CD4-positive, alpha-beta memory T cell (primary cell): ENCODE measurements at regions not wholly inside any gene's neighbourhood (a gene's known extent, or its start where the extent isn't known, plus 50 kb on each side); places are given as distances from the start of the nearest gene placed in this dataset.

Experiments used
- CTCF ChIA-PET: fragments of 350-600 bp; sonication (Branson Sonifier 250); formaldehyde crosslinking; loops from one replicate; lab custom pipeline; 2021; ENCODE audit warnings: inconsistent platforms; ENCODE audit not compliant: partially characterized antibody; lab: Charles Lee
- POLR2A ChIA-PET: fragments of 350-600 bp; sonication (Branson Sonifier 250); formaldehyde crosslinking; loops from one replicate; lab custom pipeline; 2021; ENCODE audit not compliant: partially characterized antibody; lab: Charles Lee
- DNase-seq, 5 donors: peaks; one replicate each; pipeline versions ENCODE4 v3.0.0 to v3.0.0-alpha.2; 2020 to 2022; ENCODE audit warnings: mixed read lengths in 1 of 5
- H3K27ac ChIP-seq: one replicate; pipeline ENCODE4 v1.7.0; 2013; ENCODE audit warnings: low read depth, low read length
- H3K27me3 ChIP-seq: 2 replicates; pipeline ENCODE4 v1.7.0; 2013; ENCODE audit warnings: mild to moderate bottlenecking, low read length, moderate library complexity; ENCODE audit not compliant: insufficient read depth
- H3K36me3 ChIP-seq: 2 replicates; pipeline ENCODE4 v1.7.0; 2013; ENCODE audit warnings: mild to moderate bottlenecking, low read length, moderate library complexity; ENCODE audit not compliant: insufficient read depth
- H3K4me1 ChIP-seq: 2 replicates; pipeline ENCODE4 v1.7.0; 2013; ENCODE audit warnings: mild to moderate bottlenecking, low read length, moderate library complexity; ENCODE audit not compliant: insufficient read depth
- H3K4me3 ChIP-seq, 2 donors: one replicate each; pipeline ENCODE4 v1.7.0; 2013; ENCODE audit warnings: low read length in 2 of 2, mild to moderate bottlenecking in 1 of 2
- H3K9me3 ChIP-seq, 2 donors: one replicate each; pipeline ENCODE4 v1.7.0; 2013; ENCODE audit warnings: low read length in 2 of 2, control low read depth in 1 of 2; ENCODE audit not compliant: control insufficient read depth in 1 of 2
- H3K27ac Mint-ChIP-seq, 7 donors: one replicate each; pipeline ENCODE4 v1.8.0; 2020 to 2021; ENCODE audit warnings: mixed read lengths in 7 of 7, mild to moderate bottlenecking in 6 of 7, inconsistent platforms in 3 of 7, moderate library complexity in 3 of 7
- H3K27me3 Mint-ChIP-seq, 2 donors: one replicate each; pipeline ENCODE4 v1.8.0; 2020 to 2021; ENCODE audit warnings: mixed read lengths in 2 of 2
- H3K36me3 Mint-ChIP-seq, 2 donors: one replicate each; pipeline ENCODE4 v1.8.0; 2020 to 2021; ENCODE audit warnings: mixed read lengths in 2 of 2, inconsistent platforms in 1 of 2, mild to moderate bottlenecking in 1 of 2
- H3K4me1 Mint-ChIP-seq, 4 donors: one replicate each; pipeline ENCODE4 v1.8.0; 2020 to 2021; ENCODE audit warnings: mixed read lengths in 4 of 4, mild to moderate bottlenecking in 1 of 4
- H3K4me3 Mint-ChIP-seq, 8 donors: one replicate each; pipeline ENCODE4 v1.8.0; 2020 to 2021; ENCODE audit warnings: mixed read lengths in 8 of 8, mild to moderate bottlenecking in 7 of 8, moderate library complexity in 6 of 8, inconsistent platforms in 3 of 8
- H3K9me3 Mint-ChIP-seq, 8 donors: one replicate each; pipeline ENCODE4 v1.8.0; 2020 to 2021; ENCODE audit warnings: mixed read lengths in 8 of 8, mild to moderate bottlenecking in 5 of 8, inconsistent platforms in 3 of 8, moderate library complexity in 1 of 8
- intact Hi-C: fragments of 100-400 bp; cut with micrococcal nuclease; formaldehyde crosslinking; loops from one replicate; pipeline ENCODE4 v1.15.1; 2023

DNA sequence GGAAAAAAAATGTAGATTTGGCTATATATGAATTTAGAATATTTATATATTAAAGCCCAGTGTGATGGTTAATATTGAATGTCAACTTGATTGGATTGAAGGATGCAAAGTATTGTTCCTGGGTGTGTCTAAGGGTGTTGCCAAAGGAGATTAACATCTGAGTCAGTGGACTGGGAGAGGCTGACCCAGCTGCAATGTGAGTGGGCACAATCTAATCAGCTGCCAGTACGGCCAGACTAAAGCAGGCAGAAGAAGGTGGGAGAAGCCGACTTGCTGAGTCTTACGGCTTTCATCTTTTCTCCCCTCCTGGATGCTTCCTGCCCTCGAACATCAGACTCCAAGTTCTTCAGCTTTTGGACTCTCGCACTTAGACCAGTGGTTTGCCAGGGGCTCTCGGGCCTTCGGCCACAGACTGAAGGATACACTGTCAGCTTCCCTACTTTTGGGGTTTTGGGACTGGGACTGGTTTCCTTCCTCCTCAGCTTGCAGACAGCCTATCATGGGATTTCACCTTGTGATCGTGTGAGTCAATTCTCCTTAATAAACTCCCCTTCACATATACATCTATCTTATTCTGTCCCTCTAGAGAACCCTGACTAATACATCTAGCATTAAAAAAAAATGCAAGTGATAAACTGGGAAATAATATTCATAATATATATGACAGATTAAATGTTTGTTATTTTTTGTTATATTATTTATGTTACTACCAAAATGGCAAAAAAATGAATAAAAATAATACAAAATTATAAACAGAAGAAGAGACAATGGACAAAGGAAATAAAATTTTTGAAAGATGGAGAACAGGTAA lies 122.4 kb downstream of the DLEU7 start:
- H3K9me3 ChIP-seq: no peaks in the 10 kb centered on the region
- H3K9me3 Mint-ChIP-seq: no peaks in the 10 kb centered on the region
- POLR2A ChIA-PET: no interaction called here
- H3K4me3 ChIP-seq: no peak overlapping the region
- intact Hi-C loops: no loop called here
- no peaks in the 10 kb centered on the region for H3K36me3 ChIP-seq
- H3K27ac ChIP-seq: no peak overlapping the region
- H3K36me3 Mint-ChIP-seq: peaks cover 0 to 4% of the 10 kb centered on the region in 2 donors
- H3K27me3 Mint-ChIP-seq: no peaks in the 10 kb centered on the region
- no peaks in the 10 kb centered on the region for H3K4me1 ChIP-seq
- no peaks in the 10 kb centered on the region for H3K27me3 ChIP-seq
- H3K4me3 Mint-ChIP-seq: no peak overlapping the region
- H3K27ac Mint-ChIP-seq: no peak overlapping the region
- CTCF ChIA-PET: no interaction called here
- DNase-seq: no peak
- H3K4me1 Mint-ChIP-seq: no peaks in the 10 kb centered on the region

DNA sequence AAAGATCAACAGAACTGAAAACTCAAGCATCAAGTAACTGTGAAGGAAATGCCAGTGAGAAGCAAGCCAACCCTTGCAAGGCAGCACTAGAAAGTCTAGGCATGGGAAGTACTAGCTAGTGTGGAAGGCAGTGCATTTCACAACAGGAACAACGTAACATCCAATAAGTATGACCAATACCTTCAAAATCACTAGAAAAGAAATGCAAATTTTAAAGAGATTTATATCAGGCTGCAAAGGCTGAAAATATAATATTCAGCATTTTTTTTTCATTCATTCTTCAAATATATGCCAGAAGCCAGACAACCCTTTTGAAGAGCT lies 121.9 kb downstream of the DLEU7 start:
- no peaks in the 10 kb centered on the region for H3K9me3 ChIP-seq
- Mint-ChIP-seq H3K9me3 (no peaks in the 10 kb centered on the region), H3K27me3 (no peaks in the 10 kb centered on the region), H3K36me3 (peaks cover 0 to 4% of the 10 kb centered on the region in 2 donors), H3K4me3 (no peak overlapping the region), H3K4me1 (no peaks in the 10 kb centered on the region), H3K27ac (no peak overlapping the region)
- no peaks in the 10 kb centered on the region for H3K36me3 ChIP-seq
- no peak for DNase-seq
- no peak overlapping the region for H3K27ac ChIP-seq
- no peak overlapping the region for H3K4me3 ChIP-seq
- H3K4me1 ChIP-seq: no peaks in the 10 kb centered on the region
- H3K27me3 ChIP-seq: no peaks in the 10 kb centered on the region
- intact Hi-C loops: no loop called here
- ChIA-PET POLR2A (no interaction called here), CTCF (no interaction called here)

DNA sequence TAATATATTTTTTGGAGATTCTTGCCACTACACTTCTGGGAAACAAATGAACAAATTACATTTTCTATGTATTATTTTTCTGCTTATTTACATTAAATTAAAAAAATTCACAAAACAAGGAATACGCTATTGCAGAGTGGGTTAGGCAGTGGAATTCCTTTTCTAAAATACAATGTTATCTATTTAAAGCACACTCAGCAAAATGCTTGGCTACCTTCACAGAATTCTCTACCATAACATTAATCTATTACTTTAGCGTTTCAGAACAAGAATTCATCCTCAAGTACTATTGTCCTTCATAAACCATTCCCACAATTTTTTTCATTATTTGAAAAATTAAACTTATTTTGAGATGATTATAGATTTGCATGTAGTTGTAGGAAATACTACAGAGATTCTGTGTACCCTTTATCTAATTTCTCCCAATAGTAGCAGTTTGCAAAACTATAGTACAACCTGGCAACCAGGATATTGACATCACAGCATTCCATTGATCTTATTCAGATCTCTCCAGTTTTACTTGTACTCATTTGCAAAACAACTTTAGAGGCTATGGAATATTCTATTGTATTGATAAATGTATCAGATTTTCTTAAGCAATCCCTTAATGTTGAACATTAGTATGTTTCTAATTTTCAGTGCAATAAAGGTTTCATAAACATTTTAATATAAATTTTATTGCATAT lies 120.9 kb downstream of the DLEU7 start:
- no peaks in the 10 kb centered on the region for H3K36me3 ChIP-seq
- H3K27ac ChIP-seq: no peak overlapping the region
- DNase-seq: no peak
- H3K4me1 ChIP-seq: no peaks in the 10 kb centered on the region
- Mint-ChIP-seq H3K9me3 (no peaks in the 10 kb centered on the region), H3K4me1 (no peaks in the 10 kb centered on the region), H3K4me3 (no peak overlapping the region), H3K36me3 (peaks cover 0 to 4% of the 10 kb centered on the region in 2 donors), H3K27ac (no peak overlapping the region), H3K27me3 (peaks cover 0 to 2% of the 10 kb centered on the region in 2 donors)
- ChIA-PET CTCF (no interaction called here), POLR2A (no interaction called here)
- no peak overlapping the region for H3K4me3 ChIP-seq
- no peaks in the 10 kb centered on the region for H3K9me3 ChIP-seq
- no peaks in the 10 kb centered on the region for H3K27me3 ChIP-seq
- intact Hi-C loops: no loop called here

DNA sequence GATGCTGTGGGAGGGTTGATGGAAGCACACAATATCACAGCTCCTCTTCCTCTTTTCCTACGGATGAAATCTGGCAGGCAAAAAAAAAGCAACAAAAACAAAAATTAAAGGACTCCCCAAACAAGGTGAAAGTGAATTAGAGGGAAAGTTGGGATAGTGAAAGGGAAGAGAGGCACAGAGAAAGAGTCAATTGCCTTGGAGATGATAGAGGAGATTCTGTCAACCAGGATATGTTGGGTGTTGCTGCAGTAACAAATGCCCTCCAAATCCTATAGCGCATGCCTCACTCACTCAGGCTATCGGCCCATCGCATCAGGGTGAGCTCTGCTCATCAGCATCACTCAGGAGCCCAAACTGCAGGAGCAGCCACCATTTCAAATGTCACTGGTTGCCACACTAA lies 119.1 kb downstream of the DLEU7 start:
- DNase-seq: no peak
- intact Hi-C loops: no loop called here
- H3K27ac Mint-ChIP-seq: peak overlapping the region in 1 of 7 donors; percentile 32
- no peaks in the 10 kb centered on the region for H3K4me1 ChIP-seq
- ChIA-PET CTCF (no interaction called here), POLR2A (no interaction called here)
- no peaks in the 10 kb centered on the region for H3K9me3 ChIP-seq
- no peaks in the 10 kb centered on the region for H3K36me3 ChIP-seq
- H3K9me3 Mint-ChIP-seq: peaks cover 0 to 2% (median 0%) of the 10 kb centered on the region in 8 donors
- peaks cover 0 to 4% of the 10 kb centered on the region in 2 donors for H3K36me3 Mint-ChIP-seq
- H3K27me3 ChIP-seq: no peaks in the 10 kb centered on the region
- no peak overlapping the region for H3K4me3 ChIP-seq
- peaks cover 0 to 2% of the 10 kb centered on the region in 2 donors for H3K27me3 Mint-ChIP-seq
- H3K4me3 Mint-ChIP-seq: no peak overlapping the region
- H3K4me1 Mint-ChIP-seq: no peaks in the 10 kb centered on the region
- H3K27ac ChIP-seq: no peak overlapping the region

DNA sequence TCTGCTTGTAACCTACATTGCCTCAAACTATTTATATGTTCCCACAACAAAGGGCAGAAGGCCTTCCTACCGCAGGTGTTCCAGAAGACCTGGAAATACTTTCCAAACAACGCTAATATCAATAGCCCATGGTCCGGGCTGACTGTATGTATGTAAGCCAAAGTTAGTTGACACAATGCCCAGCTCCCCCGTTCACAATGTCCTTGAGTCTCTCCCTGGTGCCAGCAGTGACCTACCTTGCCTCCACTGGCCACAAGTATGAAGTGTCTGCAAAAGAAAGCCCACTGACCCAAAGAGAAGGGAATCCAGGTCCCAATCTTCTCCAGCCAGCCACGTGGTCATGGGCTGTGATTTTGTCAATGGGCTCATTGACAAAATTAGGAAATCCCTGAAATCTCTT lies 118.6 kb downstream of the DLEU7 start:
- Histone ChIP-seq H3K36me3 (no peaks in the 10 kb centered on the region), H3K27ac (no peak overlapping the region), H3K27me3 (no peaks in the 10 kb centered on the region), H3K4me3 (no peak overlapping the region), H3K9me3 (no peaks in the 10 kb centered on the region), H3K4me1 (no peaks in the 10 kb centered on the region)
- no peak for DNase-seq
- CTCF ChIA-PET: no interaction called here
- Mint-ChIP-seq H3K4me1 (no peaks in the 10 kb centered on the region), H3K9me3 (peaks cover 0 to 5% (median under 1%) of the 10 kb centered on the region in 8 donors), H3K27me3 (peaks cover 1 to 2% of the 10 kb centered on the region in 2 donors), H3K4me3 (no peak overlapping the region), H3K27ac (no peak overlapping the region), H3K36me3 (peaks cover 0 to 4% of the 10 kb centered on the region in 2 donors)
- POLR2A ChIA-PET: no interaction called here
- intact Hi-C loops: no loop called here

DNA sequence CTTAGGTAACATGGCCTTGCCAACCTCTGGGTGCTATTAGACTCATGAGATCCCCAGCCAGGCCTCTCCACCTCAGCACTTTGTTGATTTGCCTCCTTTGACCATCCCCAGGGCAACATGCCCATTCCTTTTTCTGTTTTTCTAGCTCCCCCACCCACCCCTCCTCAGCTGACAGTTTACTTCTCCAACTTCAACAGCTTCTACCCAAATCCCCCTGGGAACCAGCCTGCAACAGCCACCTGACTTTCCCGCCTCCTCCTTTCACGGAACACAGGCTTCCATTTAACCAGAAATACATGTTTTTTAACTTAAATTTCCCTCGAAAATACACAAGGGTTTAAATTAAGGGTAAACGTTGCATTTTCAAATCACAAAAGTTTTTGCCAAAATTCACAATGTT lies 117.3 kb downstream of the DLEU7 start:
- Mint-ChIP-seq H3K4me3 (no peak overlapping the region), H3K9me3 (peaks cover 0 to 8% (median 4%) of the 10 kb centered on the region in 8 donors), H3K36me3 (peaks cover 0 to 7% of the 10 kb centered on the region in 2 donors), H3K27me3 (peaks cover 2 to 5% of the 10 kb centered on the region in 2 donors), H3K4me1 (peaks cover 0 to 1% (median 0%) of the 10 kb centered on the region in 4 donors), H3K27ac (no peak overlapping the region)
- no peaks in the 10 kb centered on the region for H3K4me1 ChIP-seq
- intact Hi-C loops: no loop called here
- no peaks in the 10 kb centered on the region for H3K9me3 ChIP-seq
- no peak overlapping the region for H3K4me3 ChIP-seq
- H3K27ac ChIP-seq: no peak overlapping the region
- no peaks in the 10 kb centered on the region for H3K36me3 ChIP-seq
- no peak for DNase-seq
- POLR2A ChIA-PET: no interaction called here
- CTCF ChIA-PET: no interaction called here
- no peaks in the 10 kb centered on the region for H3K27me3 ChIP-seq

DNA sequence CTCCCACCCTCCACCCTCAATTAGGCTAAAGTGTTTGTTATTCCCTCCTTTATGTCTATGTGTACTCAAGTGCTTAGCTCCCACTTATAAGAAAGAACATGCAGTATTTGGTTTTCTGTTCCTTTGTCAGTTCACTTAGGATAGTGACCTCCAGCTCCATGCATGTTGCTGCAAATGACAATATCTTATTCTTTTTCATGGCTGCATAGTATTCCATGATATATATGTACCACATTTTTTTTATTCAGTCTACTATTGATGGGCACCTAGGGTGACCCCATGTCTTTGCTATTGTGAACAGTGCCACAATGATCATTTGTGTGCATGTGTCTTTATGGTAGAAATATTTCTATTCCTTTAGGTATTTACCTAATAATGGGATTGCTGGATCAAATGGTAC lies 114.3 kb downstream of the DLEU7 start:
- Histone ChIP-seq H3K36me3 (no peaks in the 10 kb centered on the region), H3K4me1 (peaks cover 4% of the 10 kb centered on the region), H3K27me3 (no peaks in the 10 kb centered on the region), H3K9me3 (no peaks in the 10 kb centered on the region), H3K27ac (no peak overlapping the region), H3K4me3 (no peak overlapping the region)
- intact Hi-C loops: no loop called here
- no peak overlapping the region for H3K27ac Mint-ChIP-seq
- CTCF ChIA-PET: no interaction called here
- H3K4me1 Mint-ChIP-seq: peaks cover 5 to 14% (median 7%) of the 10 kb centered on the region in 4 donors
- DNase-seq: no peak
- POLR2A ChIA-PET: no interaction called here
- peaks cover 0 to 8% (median 5%) of the 10 kb centered on the region in 8 donors for H3K9me3 Mint-ChIP-seq
- peaks cover 2 to 5% of the 10 kb centered on the region in 2 donors for H3K27me3 Mint-ChIP-seq
- H3K36me3 Mint-ChIP-seq: peaks cover 0 to 7% of the 10 kb centered on the region in 2 donors
- H3K4me3 Mint-ChIP-seq: no peak overlapping the region
